H1 (cell line): ENCODE measurements at regions not wholly inside any gene's neighbourhood (a gene's known extent, or its start where the extent isn't known, plus 50 kb on each side); places are given as distances from the start of the nearest gene placed in this dataset.

Source experiments
- CTCF ChIA-PET: fragments of 300-600 bp; sonication (Branson Sonifier 250); formaldehyde crosslinking; loops from one replicate; lab custom pipeline; 2021; ENCODE audit not compliant: partially characterized antibody; lab: Charles Lee
- POLR2A ChIA-PET: fragments of 300-600 bp; sonication (Branson Sonifier 250); formaldehyde crosslinking; loops from one replicate; lab custom pipeline; 2021; ENCODE audit warnings: inconsistent platforms; ENCODE audit not compliant: partially characterized antibody; lab: Charles Lee
- DNase-seq, 2 experiments: peaks; one replicate each; pipeline versions ENCODE4 v3.0.0 to v3.0.0-alpha.2; 2010 to 2022; ENCODE audit warnings: low spot score in 2 of 2, low read depth in 1 of 2, mixed read lengths in 1 of 2
- FAIRE-seq: peaks from 2 replicates; lab custom pipeline; 2011; peaks lifted over from hg19 to GRCh38; lab: Jason Lieb, UNC
- H2AFZ ChIP-seq: 2 replicates; pipeline ENCODE4 v1.8.1; 2012; ENCODE audit warnings: low read length, inconsistent platforms
- H2AK5ac ChIP-seq: 2 replicates; pipeline ENCODE4 v1.6.1; 2013; ENCODE audit warnings: low read depth, low read length
- H2BK120ac ChIP-seq: replicated peaks from 2 replicates; pipeline ENCODE3; 2013; ENCODE audit warnings: low read depth, low read length, inconsistent platforms
- H2BK12ac ChIP-seq: 2 replicates; pipeline ENCODE4 v1.6.1; 2013; ENCODE audit warnings: low read depth, low read length
- H2BK15ac ChIP-seq: 2 replicates; pipeline ENCODE4 v1.6.1; 2013; ENCODE audit warnings: low read length
- H2BK20ac ChIP-seq: 2 replicates; pipeline ENCODE4 v1.6.1; 2013; ENCODE audit warnings: low read length
- H2BK5ac ChIP-seq: 2 replicates; pipeline ENCODE4 v1.6.1; 2013; ENCODE audit warnings: low read depth, low read length
- H3K14ac ChIP-seq: 2 replicates; pipeline ENCODE4 v1.6.1; 2013; ENCODE audit warnings: inconsistent platforms; ENCODE audit not compliant: insufficient read length
- H3K18ac ChIP-seq: 2 replicates; pipeline ENCODE4 v1.6.1; 2013; ENCODE audit warnings: low read length; ENCODE audit errors: extremely low read depth
- H3K23ac ChIP-seq: 2 replicates; pipeline ENCODE4 v1.6.1; 2013; ENCODE audit warnings: inconsistent platforms; ENCODE audit not compliant: insufficient read length
- H3K23me2 ChIP-seq: 2 replicates; pipeline ENCODE4 v1.6.1; 2013; ENCODE audit warnings: low read depth, low read length
- H3K27ac ChIP-seq: 2 replicates; pipeline ENCODE4 v1.6.1; 2011; ENCODE audit warnings: low read depth, low read length, inconsistent platforms
- H3K27me3 ChIP-seq, 4 experiments: replicated peaks in 1 of 4; 1 replicate in 1 of 4; 2 replicates in 3 of 4; pipeline versions ENCODE4 v1.6.1 to v1.8.1; 2011 to 2013; ENCODE audit warnings: low read length in 3 of 4, mild to moderate bottlenecking in 3 of 4, inconsistent platforms in 2 of 4, mixed read lengths in 2 of 4, moderate library complexity in 1 of 4; ENCODE audit not compliant: control insufficient read depth in 3 of 4, insufficient read depth in 3 of 4; ENCODE audit errors: extremely low read depth in 1 of 4
- H3K36me3 ChIP-seq, 4 experiments: 2 replicates each; pipeline versions ENCODE4 v1.6.1 to v1.8.1; 2011 to 2013; ENCODE audit warnings: mild to moderate bottlenecking in 4 of 4, low read length in 3 of 4, moderate library complexity in 2 of 4, control low read depth in 1 of 4, inconsistent platforms in 1 of 4; ENCODE audit not compliant: insufficient read depth in 4 of 4, control insufficient read depth in 2 of 4
- H3K4ac ChIP-seq: replicated peaks from 2 replicates; pipeline ENCODE3; 2013; ENCODE audit warnings: low read length, low read depth, mixed read lengths, inconsistent platforms; ENCODE audit not compliant: insufficient read length
- H3K4me1 ChIP-seq, 4 experiments: replicated peaks in 1 of 4; 1 replicate in 1 of 4; 2 replicates in 3 of 4; pipeline versions ENCODE4 v1.6.1 to v1.8.1; 2011 to 2013; ENCODE audit warnings: low read length in 3 of 4, inconsistent platforms in 2 of 4, mixed read lengths in 1 of 4; ENCODE audit not compliant: insufficient read depth in 4 of 4, control insufficient read depth in 3 of 4
- H3K4me2 ChIP-seq, 2 experiments: 2 replicates each; pipeline versions ENCODE4 v1.6.1 to v1.8.1; 2011 to 2013; ENCODE audit warnings: low read depth in 2 of 2, low read length in 2 of 2, control low read depth in 1 of 2, inconsistent platforms in 1 of 2, mild to moderate bottlenecking in 1 of 2; ENCODE audit not compliant: insufficient read depth in 1 of 2
- H3K4me3 ChIP-seq, 4 experiments: fragments of 200-600, 300-600 bp in 1 of 4; sonication (generic), shearing (Covaris generic), sonication (Bioruptor Twin) in 1 of 4; 2 replicates each; pipeline versions ENCODE4 v1.5.1 to v1.8.1; 2011 to 2016; ENCODE audit warnings: low read length in 4 of 4, low read depth in 3 of 4, control low read depth in 2 of 4, inconsistent platforms in 2 of 4, mild to moderate bottlenecking in 2 of 4, mixed read lengths in 1 of 4, moderate library complexity in 1 of 4; ENCODE audit not compliant: insufficient read depth in 2 of 4; ENCODE audit errors: extremely low read depth in 1 of 4
- H3K56ac ChIP-seq: replicated peaks from 2 replicates; pipeline ENCODE3; 2013; ENCODE audit warnings: low read depth, mild to moderate bottlenecking, mixed read lengths, low read length, inconsistent platforms; ENCODE audit not compliant: insufficient read length
- H3K79me1 ChIP-seq: 2 replicates; pipeline ENCODE4 v1.6.1; 2013; ENCODE audit warnings: low read depth, low read length, control low read depth
- H3K79me2 ChIP-seq, 2 experiments: 2 replicates each; pipeline versions ENCODE4 v1.6.1 to v1.8.1; 2012 to 2013; ENCODE audit warnings: low read length in 2 of 2, mild to moderate bottlenecking in 2 of 2, inconsistent platforms in 1 of 2; ENCODE audit not compliant: insufficient read depth in 2 of 2, control insufficient read depth in 1 of 2
- H3K9ac ChIP-seq, 4 experiments: replicated peaks in 1 of 4; 1 replicate in 1 of 4; 2 replicates in 3 of 4; pipeline versions ENCODE4 v1.6.1 to v1.8.1; 2011 to 2013; ENCODE audit warnings: low read depth in 3 of 4, low read length in 3 of 4, control low read depth in 2 of 4, mild to moderate bottlenecking in 2 of 4, moderate library complexity in 2 of 4, inconsistent platforms in 1 of 4; ENCODE audit errors: extremely low read depth in 1 of 4
- H3K9me3 ChIP-seq, 2 experiments: 2 replicates each; pipeline versions ENCODE4 v1.6.1 to v1.8.1; 2012 to 2013; ENCODE audit warnings: mild to moderate bottlenecking in 2 of 2, moderate library complexity in 2 of 2, control low read depth in 1 of 2, inconsistent platforms in 1 of 2, low read depth in 1 of 2, low read length in 1 of 2, mixed read lengths in 1 of 2; ENCODE audit not compliant: insufficient read depth in 2 of 2
- H4K20me1 ChIP-seq, 2 experiments: replicated peaks in 1 of 2; 2 replicates each; pipeline versions ENCODE3 to v1.8.1; 2011 to 2013; ENCODE audit warnings: inconsistent platforms in 2 of 2, low read length in 2 of 2, mild to moderate bottlenecking in 1 of 2; ENCODE audit not compliant: insufficient read depth in 2 of 2, control insufficient read depth in 1 of 2
- H4K5ac ChIP-seq: 2 replicates; pipeline ENCODE4 v1.6.1; 2013; ENCODE audit warnings: low read length, low read depth, mixed read lengths, inconsistent platforms; ENCODE audit not compliant: insufficient read length
- H4K8ac ChIP-seq: 2 replicates; pipeline ENCODE4 v1.8.0; 2013; ENCODE audit warnings: mild to moderate bottlenecking, moderate library complexity, low read length, inconsistent platforms; ENCODE audit not compliant: insufficient read depth; ENCODE audit errors: extremely low read depth
- H4K91ac ChIP-seq: replicated peaks from 2 replicates; pipeline ENCODE3; 2013; ENCODE audit warnings: low read length, mixed read lengths, inconsistent platforms; ENCODE audit not compliant: insufficient read length
- JUND ChIP-seq: IDR thresholded peaks from 2 replicates; pipeline ENCODE4 v1.6.1; 2011; ENCODE audit warnings: mild to moderate bottlenecking, improper control_type of control experiment, low read length
- WGBS, 2 experiments: shearing (Covaris generic) in 1 of 2; methylation state at CpG; one replicate each; pipeline versions ENCODE4 v1.1.6 to v1.1.7; 2013 to 2015; ENCODE audit warnings: low lambda C conversion rate in 2 of 2, mixed read lengths in 2 of 2, inconsistent platforms in 1 of 2, low coverage in 1 of 2, missing lambda C conversion rate in 1 of 2; ENCODE audit not compliant: insufficient replicate concordance in 2 of 2, insufficient coverage in 1 of 2, insufficient read length in 1 of 2; ENCODE audit errors: extremely low coverage in 1 of 2, missing lambda C conversion rate in 1 of 2; 5-methylcytosine and 5-hydroxymethylcytosine counted together

- ChIA-PET CTCF (no interaction called here), POLR2A (no interaction called here)
- no peak overlapping the region for H2BK15ac ChIP-seq
- no peak overlapping the region for H2BK120ac ChIP-seq
- H2BK12ac ChIP-seq = no peak overlapping the region
- H3K79me1 ChIP-seq = no peaks in the 10 kb centered on the region
- no peaks in the 10 kb centered on the region for H4K20me1 ChIP-seq
- no peak overlapping the region for H4K91ac ChIP-seq
- no peak overlapping the region for H3K4ac ChIP-seq
- no peak overlapping the region for H2AFZ ChIP-seq
- no peak overlapping the region for H3K18ac ChIP-seq
- no peak overlapping the region for H3K27ac ChIP-seq
- no peak overlapping the region for H3K4me3 ChIP-seq
- H3K4me1 ChIP-seq = no peaks in the 10 kb centered on the region
- no peak overlapping the region for H3K4me2 ChIP-seq
- FAIRE-seq = no peak
- H3K79me2 ChIP-seq = no peaks in the 10 kb centered on the region
- no peaks in the 10 kb centered on the region for H3K27me3 ChIP-seq
- 86% methylated on average over 26 of the region's 41 CpGs; no CpG with 5 or more reads in 1 of the 2 experiments for WGBS, 2 experiments
- no peak overlapping the region for H3K14ac ChIP-seq
- H3K23me2 ChIP-seq = no peaks in the 10 kb centered on the region
- no peaks in the 10 kb centered on the region for H3K36me3 ChIP-seq
- DNase-seq = no peak
- no peak overlapping the region for H3K23ac ChIP-seq
- H2BK5ac ChIP-seq = no peak overlapping the region
- no peak overlapping the region for H4K8ac ChIP-seq
- no peak overlapping the region for H2AK5ac ChIP-seq
- no peak overlapping the region for H4K5ac ChIP-seq
- peaks cover 82 to 99% of the 10 kb centered on the region in 2 experiments for H3K9me3 ChIP-seq
- H2BK20ac ChIP-seq = no peak overlapping the region
- H3K56ac ChIP-seq = no peak overlapping the region
- no peak overlapping the region for H3K9ac ChIP-seq
- no peak for TF ChIP-seq JUND
Measured at GRCh38 chr12:34208331-34209258, 186.3 kb downstream of the ALG10 start.
